22Rv1 (cell line): ENCODE measurements at regions not wholly inside any gene's neighbourhood (a gene's known extent, or its start where the extent isn't known, plus 50 kb on each side); places are given as distances from the start of the nearest gene placed in this dataset.

Experiments
- H3K27ac ChIP-seq: fragments of 450-650 bp; 2 replicates; pipeline ENCODE4 v1.5.1; 2017
- ZFX ChIP-seq: fragments of 450-650 bp; IDR thresholded peaks from 2 replicates; pipeline ENCODE4 v1.6.1; 2017; ENCODE audit warnings: antibody characterized with exemption, borderline replicate concordance
- TF ChIP-seq, protein P1 (sequence below): fragments of 450-650 bp; IDR thresholded peaks from 2 replicates; pipeline ENCODE4 v1.5.1; 2017; ENCODE audit warnings: mild to moderate bottlenecking

DNA sequence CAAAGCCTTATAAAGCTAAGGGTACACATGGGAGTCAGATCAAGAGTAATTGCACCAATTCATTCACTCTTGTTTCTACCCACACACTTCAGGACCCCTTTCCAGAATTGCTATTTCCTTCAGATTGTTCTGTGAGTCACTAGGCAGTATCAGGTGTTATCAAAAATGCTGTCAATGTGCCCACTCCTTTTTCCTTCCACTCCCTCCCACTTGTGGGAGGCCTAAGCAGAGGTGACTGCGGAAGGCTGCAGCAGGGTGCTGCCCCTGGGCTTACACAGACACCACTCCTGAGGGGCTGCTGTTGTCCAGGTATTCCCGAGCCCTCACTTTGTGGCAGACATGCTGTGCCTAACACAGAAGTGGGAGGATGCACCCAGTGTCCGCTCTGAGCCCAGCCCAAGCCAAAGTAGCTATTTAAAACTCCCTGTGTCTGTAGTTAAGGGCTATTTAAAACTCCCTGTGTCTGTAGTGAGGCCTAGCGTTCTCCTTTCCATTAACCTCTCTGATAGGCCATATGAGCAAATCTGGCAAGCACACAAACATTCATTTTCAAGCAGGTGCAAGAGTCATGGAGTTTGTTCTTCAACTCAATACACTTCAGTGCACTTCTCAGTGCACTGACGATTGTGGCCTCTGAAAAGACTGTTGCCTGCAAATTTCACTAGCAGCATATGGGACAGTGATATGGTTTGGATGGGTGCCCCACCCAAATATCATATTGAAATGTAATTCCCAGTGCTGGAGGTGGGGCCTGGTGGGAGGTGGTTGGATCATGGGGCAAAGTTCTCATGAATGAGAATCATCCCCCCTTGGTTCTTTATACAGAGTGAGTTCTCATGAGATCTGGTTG is 117.8 kb downstream of the PHLDA1 start:
- no peak overlapping the region for H3K27ac ChIP-seq
- TF ChIP-seq ZFX: no peak
- TF ChIP-seq, protein P1, sequence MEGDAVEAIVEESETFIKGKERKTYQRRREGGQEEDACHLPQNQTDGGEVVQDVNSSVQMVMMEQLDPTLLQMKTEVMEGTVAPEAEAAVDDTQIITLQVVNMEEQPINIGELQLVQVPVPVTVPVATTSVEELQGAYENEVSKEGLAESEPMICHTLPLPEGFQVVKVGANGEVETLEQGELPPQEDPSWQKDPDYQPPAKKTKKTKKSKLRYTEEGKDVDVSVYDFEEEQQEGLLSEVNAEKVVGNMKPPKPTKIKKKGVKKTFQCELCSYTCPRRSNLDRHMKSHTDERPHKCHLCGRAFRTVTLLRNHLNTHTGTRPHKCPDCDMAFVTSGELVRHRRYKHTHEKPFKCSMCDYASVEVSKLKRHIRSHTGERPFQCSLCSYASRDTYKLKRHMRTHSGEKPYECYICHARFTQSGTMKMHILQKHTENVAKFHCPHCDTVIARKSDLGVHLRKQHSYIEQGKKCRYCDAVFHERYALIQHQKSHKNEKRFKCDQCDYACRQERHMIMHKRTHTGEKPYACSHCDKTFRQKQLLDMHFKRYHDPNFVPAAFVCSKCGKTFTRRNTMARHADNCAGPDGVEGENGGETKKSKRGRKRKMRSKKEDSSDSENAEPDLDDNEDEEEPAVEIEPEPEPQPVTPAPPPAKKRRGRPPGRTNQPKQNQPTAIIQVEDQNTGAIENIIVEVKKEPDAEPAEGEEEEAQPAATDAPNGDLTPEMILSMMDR: no peak

DNA sequence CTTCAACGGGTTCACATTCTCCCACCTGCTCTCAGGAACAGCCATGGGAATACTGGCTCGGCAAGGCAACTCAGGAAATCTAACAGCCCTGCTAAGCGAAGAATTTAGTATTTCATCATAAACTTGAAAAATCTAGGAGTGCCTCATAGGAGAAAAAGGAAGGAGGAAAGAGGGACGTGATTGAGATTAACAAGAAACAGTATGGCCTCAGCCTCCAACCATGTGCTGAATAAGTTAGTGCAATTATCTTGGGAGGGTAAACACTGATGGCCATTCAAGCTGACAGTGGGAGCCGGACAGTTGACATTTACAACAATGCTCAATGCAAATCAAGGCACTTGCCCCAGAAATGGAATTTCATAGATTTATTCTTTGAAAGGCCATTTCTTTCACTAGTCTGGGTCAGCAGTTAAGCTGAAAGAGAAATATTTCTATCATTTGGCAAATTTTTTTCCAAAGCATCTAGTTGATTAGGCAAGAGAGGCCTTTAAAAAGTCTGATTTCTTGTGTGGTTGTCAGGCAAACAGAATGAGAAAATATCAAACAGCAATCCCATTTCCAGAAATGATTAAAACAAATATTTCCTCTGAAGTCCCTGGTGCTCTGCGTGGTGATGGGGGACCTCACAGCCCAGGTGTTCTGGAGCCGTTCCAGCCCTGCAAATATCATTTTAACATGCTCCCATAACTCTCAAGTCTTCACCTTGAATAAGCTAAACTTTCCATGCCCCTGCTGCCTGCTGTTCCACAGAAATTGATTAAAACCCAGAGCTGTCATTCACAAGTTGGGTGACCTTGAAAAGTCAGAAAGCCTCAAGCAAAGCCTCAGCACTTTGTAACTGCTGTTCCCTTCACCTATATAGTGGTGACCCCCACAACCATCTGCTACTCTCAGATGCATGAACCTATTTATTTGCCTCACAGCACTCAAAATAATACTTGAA is 121.6 kb downstream of the PHLDA1 start:
- TF ChIP-seq, protein P1: no peak
- TF ChIP-seq ZFX: no peak
- H3K27ac ChIP-seq: peak overlapping the region; percentile 76

DNA sequence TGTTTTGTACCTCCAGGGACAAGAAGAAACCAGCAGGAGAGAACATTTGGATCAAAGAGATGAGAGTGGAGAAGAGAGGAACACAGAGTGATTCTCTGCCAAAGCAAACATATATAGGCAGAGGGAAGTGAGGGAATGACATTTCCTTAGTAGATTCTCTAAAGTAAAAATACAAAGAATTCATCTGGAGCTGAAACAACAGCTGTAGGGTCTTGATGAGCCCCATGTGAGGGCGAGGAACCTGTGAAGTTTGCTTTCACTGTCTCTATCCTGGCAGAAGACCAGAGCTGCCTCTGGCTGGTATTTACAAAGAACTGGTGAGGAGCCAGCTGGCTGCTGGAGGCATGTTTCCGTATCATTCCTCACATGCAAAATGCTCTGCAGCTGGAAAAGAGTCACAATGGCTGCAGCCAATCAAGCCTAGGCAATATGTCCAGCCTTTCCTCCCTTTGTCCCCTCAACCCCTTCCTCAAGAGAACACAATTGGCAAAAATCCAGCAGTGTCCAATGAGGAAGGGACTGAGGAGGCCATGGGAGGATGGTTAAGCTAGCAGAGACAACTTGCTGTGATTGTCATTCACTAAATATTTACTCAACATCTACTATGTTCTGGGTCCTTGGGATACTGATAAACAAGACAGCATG is 122.5 kb downstream of the PHLDA1 start:
- TF ChIP-seq, protein P1: no peak
- TF ChIP-seq ZFX: no peak

DNA sequence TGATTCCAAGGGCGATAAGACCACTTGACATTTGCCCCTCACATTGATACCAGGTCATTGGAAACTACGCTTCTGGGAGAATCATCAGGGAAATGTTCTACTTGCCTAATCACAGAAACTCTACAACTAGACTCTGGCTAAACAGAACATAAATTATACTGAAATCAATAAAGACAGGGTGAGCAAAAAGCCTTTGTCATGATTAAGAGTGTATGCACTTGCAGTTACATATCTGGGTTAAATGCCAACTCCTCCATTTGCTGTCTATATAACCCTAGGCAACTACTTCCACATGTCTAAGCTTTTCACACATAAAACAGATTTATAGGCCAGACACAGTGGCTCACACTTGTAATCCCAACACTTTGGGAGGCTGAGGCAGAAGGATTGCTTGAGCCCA is 125.7 kb downstream of the PHLDA1 start:
- TF ChIP-seq, protein P1: no peak
- TF ChIP-seq ZFX: no peak
- H3K27ac ChIP-seq: no peak overlapping the region

More for the DNA sequence above, 122.5 kb downstream of the PHLDA1 start:
- peak overlapping the region; percentile 76 for H3K27ac ChIP-seq

DNA sequence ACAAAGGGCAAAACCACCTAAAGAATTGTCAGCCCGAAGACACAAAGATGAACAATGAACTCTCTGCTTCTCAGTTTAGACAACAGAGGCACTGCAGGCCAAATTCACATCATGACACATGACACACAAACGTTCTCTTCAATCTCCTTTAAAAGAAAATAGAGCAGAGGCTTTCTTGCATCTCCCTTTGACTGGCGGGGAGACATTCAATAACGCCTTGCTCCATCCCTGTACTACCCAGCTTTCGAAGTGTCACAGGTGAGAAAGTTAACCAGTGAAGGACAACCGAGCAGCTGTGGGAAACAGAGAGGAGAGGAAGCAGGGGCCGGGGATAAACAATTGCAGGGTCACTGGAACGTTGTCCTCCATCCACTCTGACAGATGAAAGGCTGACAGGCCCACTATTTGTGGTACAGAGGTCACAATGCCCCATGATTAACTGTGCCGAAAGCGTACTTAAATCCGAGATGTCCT is 130.8 kb downstream of the PHLDA1 start:
- no peak overlapping the region for H3K27ac ChIP-seq
- TF ChIP-seq, protein P1: no peak
- TF ChIP-seq ZFX: no peak

DNA sequence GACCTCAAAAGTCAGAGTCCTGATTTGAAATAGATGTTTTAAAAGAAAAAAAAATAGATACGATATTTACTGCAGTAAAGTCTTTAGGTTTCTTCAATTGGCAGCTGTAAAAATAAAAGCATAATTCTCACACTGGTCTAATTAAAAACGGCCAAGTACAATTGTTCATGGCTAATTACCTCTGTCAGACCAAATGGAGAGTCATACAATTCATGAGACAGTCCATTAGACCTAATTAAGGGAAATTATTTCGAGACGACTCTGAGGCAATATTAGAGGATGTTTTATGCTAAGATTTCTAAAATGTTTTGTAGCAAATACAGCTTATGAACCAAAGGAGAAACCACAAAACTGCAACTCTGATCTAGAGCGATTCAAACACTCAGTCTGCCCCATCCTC is 131.3 kb downstream of the PHLDA1 start:
- no peak overlapping the region for H3K27ac ChIP-seq
- no peak for TF ChIP-seq ZFX
- TF ChIP-seq, protein P1: no peak
